HG02943 (cell line): ENCODE measurements at regions not wholly inside any gene's neighbourhood (a gene's known extent, or its start where the extent isn't known, plus 50 kb on each side); places are given as distances from the start of the nearest gene placed in this dataset.
"Not testable (repeated sequence)": the region's sequence is repeated elsewhere in the genome, so short reads cannot be mapped to it uniquely, and the experiment has no call there.

Source experiments
- ATAC-seq: cut with Tn5 transposase; IDR thresholded peaks from one replicate; pipeline ENCODE4 v1.9.1; 2021; ENCODE audit warnings: mild to moderate bottlenecking, low read depth, moderate library complexity; ENCODE audit not compliant: unreplicated experiment

- ATAC-seq = no peak
Measured at GRCh38 chr4:75422998-75423397, 91.2 kb downstream of the RCHY1 start.

- no peak for ATAC-seq
Measured at GRCh38 chr4:75412746-75413145, 101.5 kb downstream of the RCHY1 start.

- no peak for ATAC-seq
Measured at GRCh38 chr4:75398501-75398900, 115.7 kb downstream of the RCHY1 start.

GRCh38 chr4:75391489-75392166, 122.6 kb downstream of the RCHY1 start:
- ATAC-seq = no peak

GRCh38 chr4:75386426-75386825, 127.8 kb downstream of the RCHY1 start:
- not testable (repeated sequence) for ATAC-seq

GRCh38 chr4:75385106-75385505, 129.1 kb downstream of the RCHY1 start:
- no peak for ATAC-seq

- ATAC-seq = no peak
Measured at GRCh38 chr4:75376543-75376942, 137.7 kb downstream of the RCHY1 start.

GRCh38 chr4:75371915-75372314, 142.3 kb downstream of the RCHY1 start:
- ATAC-seq = no peak

GRCh38 chr4:75370576-75370975, 143.6 kb downstream of the RCHY1 start:
- ATAC-seq = no peak

GRCh38 chr4:75345423-75345822, 168.8 kb downstream of the RCHY1 start:
- no peak for ATAC-seq

GRCh38 chr4:75344915-75345314, 169.3 kb downstream of the RCHY1 start:
- ATAC-seq = no peak

GRCh38 chr4:75343333-75343732, 170.9 kb downstream of the RCHY1 start:
- no peak for ATAC-seq

- no peak for ATAC-seq
Measured at GRCh38 chr4:75340561-75340960, 173.6 kb downstream of the RCHY1 start.

GRCh38 chr4:75338352-75338880, 175.8 kb downstream of the RCHY1 start:
- ATAC-seq = no peak

GRCh38 chr4:75327804-75328512, 186.2 kb downstream of the RCHY1 start:
- no peak for ATAC-seq

GRCh38 chr4:75325318-75325979, 188.8 kb downstream of the RCHY1 start:
- no peak for ATAC-seq

GRCh38 chr4:75321484-75321883, 192.7 kb downstream of the RCHY1 start:
- no peak for ATAC-seq

- not testable (repeated sequence) for ATAC-seq
Measured at GRCh38 chr4:75317641-75318040, 196.6 kb downstream of the RCHY1 start.

- ATAC-seq = no peak
Measured at GRCh38 chr4:75308049-75308448, 206.2 kb downstream of the RCHY1 start.

GRCh38 chr4:75306506-75306905, 207.7 kb downstream of the RCHY1 start:
- no peak for ATAC-seq

- no peak for ATAC-seq
Measured at GRCh38 chr4:75302648-75303047, 211.6 kb downstream of the RCHY1 start.
